ENCODE measurements at regions not wholly inside any gene's neighbourhood (a gene's known extent, or its start where the extent isn't known, plus 50 kb on each side); places are given as distances from the start of the nearest gene placed in this dataset.
A peak's percentile ranks its signal among the peaks of the same experiment; 100 is the strongest.
"Not testable (repeated sequence)": the region's sequence is repeated elsewhere in the genome, so short reads cannot be mapped to it uniquely, and the experiment has no call there.

GRCh38 chr4:100870940-100871772 is 353.3 kb upstream of the EMCN start:
- TF ChIP-seq, protein P1, sequence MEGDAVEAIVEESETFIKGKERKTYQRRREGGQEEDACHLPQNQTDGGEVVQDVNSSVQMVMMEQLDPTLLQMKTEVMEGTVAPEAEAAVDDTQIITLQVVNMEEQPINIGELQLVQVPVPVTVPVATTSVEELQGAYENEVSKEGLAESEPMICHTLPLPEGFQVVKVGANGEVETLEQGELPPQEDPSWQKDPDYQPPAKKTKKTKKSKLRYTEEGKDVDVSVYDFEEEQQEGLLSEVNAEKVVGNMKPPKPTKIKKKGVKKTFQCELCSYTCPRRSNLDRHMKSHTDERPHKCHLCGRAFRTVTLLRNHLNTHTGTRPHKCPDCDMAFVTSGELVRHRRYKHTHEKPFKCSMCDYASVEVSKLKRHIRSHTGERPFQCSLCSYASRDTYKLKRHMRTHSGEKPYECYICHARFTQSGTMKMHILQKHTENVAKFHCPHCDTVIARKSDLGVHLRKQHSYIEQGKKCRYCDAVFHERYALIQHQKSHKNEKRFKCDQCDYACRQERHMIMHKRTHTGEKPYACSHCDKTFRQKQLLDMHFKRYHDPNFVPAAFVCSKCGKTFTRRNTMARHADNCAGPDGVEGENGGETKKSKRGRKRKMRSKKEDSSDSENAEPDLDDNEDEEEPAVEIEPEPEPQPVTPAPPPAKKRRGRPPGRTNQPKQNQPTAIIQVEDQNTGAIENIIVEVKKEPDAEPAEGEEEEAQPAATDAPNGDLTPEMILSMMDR (IDR thresholded peaks at IDR 0.05; ENCODE audit: low read depth, low read length), result no peak
- Histone ChIP-seq H3K4me1 (ENCODE audit: low read depth) (no peaks in the 10 kb centered on the region), H3K36me3 (no peaks in the 10 kb centered on the region), H3K27ac (no peak overlapping the region), H3K27me3 (no peaks in the 10 kb centered on the region), H3K9me3 (ENCODE audit: low read depth) (no peaks in the 10 kb centered on the region), H3K4me3 (no peak overlapping the region)
- no peak for DNase-seq (ENCODE audit: low read depth in 1 of 2, low spot score in 1 of 2)

GRCh38 chr4:100869276-100869675 is 351.5 kb upstream of the EMCN start:
- TF ChIP-seq, protein P1 (IDR thresholded peaks at IDR 0.05; ENCODE audit: low read depth, low read length), result no peak
- Histone ChIP-seq H3K27ac (no peak overlapping the region), H3K9me3 (ENCODE audit: low read depth) (no peaks in the 10 kb centered on the region), H3K36me3 (no peaks in the 10 kb centered on the region), H3K4me1 (ENCODE audit: low read depth) (no peaks in the 10 kb centered on the region), H3K27me3 (no peaks in the 10 kb centered on the region), H3K4me3 (no peak overlapping the region)
- DNase-seq (ENCODE audit: low read depth in 1 of 2, low spot score in 1 of 2), result no peak

DNA sequence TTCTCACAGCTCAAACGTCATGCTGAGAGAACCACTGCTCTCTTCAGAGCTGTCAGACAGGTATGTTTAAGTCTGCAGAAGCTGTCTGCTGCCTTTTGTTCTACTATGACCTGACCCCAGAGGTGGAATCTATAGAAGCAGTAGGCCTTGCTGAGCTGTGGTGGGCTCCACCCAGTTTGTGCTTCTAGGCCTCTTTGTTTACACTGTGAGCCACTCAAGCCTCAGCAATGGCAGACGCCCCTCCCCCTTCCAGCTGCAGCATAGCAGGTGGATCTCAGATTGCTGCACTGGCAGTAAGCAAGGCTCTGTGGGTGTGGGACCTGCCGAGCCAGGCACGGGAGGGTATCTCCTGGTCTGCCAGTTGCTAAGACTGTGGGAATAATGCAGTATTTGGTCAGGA is 350.5 kb upstream of the EMCN start:
- H3K27ac ChIP-seq; H3K4me3 ChIP-seq; H3K27me3 ChIP-seq; H3K36me3 ChIP-seq; H3K4me1 ChIP-seq (ENCODE audit: low read depth); H3K9me3 ChIP-seq (ENCODE audit: low read depth): not testable (repeated sequence)
- peak in 1 of 2 donors; percentile 11 for DNase-seq (ENCODE audit: low read depth in 1 of 2, low spot score in 1 of 2)

- H3K36me3 ChIP-seq, result no peaks in the 10 kb centered on the region
- no peaks in the 10 kb centered on the region for H3K9me3 ChIP-seq (ENCODE audit: low read depth)
- no peak overlapping the region for H3K27ac ChIP-seq
- no peaks in the 10 kb centered on the region for H3K27me3 ChIP-seq
- H3K4me1 ChIP-seq (ENCODE audit: low read depth), result peaks cover 9% of the 10 kb centered on the region
- no peak overlapping the region for H3K4me3 ChIP-seq
- DNase-seq (ENCODE audit: low read depth in 1 of 2, low spot score in 1 of 2), result no peak
- TF ChIP-seq, protein P1 (IDR thresholded peaks at IDR 0.05; ENCODE audit: low read depth, low read length), result no peak
Observed at GRCh38 chr4:100852326-100852725, 334.5 kb upstream of the EMCN start.

- TF ChIP-seq, protein P1 (IDR thresholded peaks at IDR 0.05; ENCODE audit: low read depth, low read length), result no peak
- H3K4me3 ChIP-seq, result no peak overlapping the region
- H3K4me1 ChIP-seq (ENCODE audit: low read depth), result peaks cover 13% of the 10 kb centered on the region
- H3K27me3 ChIP-seq, result no peaks in the 10 kb centered on the region
- no peaks in the 10 kb centered on the region for H3K9me3 ChIP-seq (ENCODE audit: low read depth)
- no peaks in the 10 kb centered on the region for H3K36me3 ChIP-seq
- peak overlapping the region; percentile 25 for H3K27ac ChIP-seq
- DNase-seq (ENCODE audit: low read depth in 1 of 2, low spot score in 1 of 2), result peak in 1 of 2 donors; percentile 32
Observed at GRCh38 chr4:100849319-100849718, 331.5 kb upstream of the EMCN start.

DNA sequence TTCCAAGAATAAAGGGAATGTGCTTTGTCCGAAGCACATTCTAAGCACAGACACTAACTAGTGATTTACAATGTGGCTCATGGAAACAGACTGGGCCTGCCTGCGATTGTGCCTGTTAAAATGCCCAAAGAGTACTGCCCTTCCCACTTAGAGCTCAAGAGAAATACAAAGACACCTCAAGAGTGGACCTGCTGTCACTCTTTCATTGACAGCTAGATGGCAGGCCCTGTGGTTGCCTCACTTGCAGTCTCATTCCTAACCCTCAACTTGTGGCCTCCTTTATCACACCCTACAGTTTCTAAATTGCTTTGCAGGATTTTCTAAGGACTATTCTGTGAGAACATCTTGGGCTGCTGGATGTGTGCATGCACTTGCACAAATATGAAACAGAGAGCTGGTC is 331.0 kb upstream of the EMCN start:
- no peak overlapping the region for H3K4me3 ChIP-seq
- peaks cover 13% of the 10 kb centered on the region for H3K4me1 ChIP-seq (ENCODE audit: low read depth)
- H3K27ac ChIP-seq, result peak overlapping the region; percentile 25
- H3K9me3 ChIP-seq (ENCODE audit: low read depth), result no peaks in the 10 kb centered on the region
- TF ChIP-seq, protein P1 (IDR thresholded peaks at IDR 0.05; ENCODE audit: low read depth, low read length), result no peak
- H3K36me3 ChIP-seq, result no peaks in the 10 kb centered on the region
- peak in 1 of 2 donors; percentile 10 for DNase-seq (ENCODE audit: low read depth in 1 of 2, low spot score in 1 of 2)
- no peaks in the 10 kb centered on the region for H3K27me3 ChIP-seq

Data from cardiac muscle cell (in vitro differentiated cells and primary cell).